ENCODE measurements at regions not wholly inside any gene's neighbourhood (a gene's known extent, or its start where the extent isn't known, plus 50 kb on each side); places are given as distances from the start of the nearest gene placed in this dataset.

DNA sequence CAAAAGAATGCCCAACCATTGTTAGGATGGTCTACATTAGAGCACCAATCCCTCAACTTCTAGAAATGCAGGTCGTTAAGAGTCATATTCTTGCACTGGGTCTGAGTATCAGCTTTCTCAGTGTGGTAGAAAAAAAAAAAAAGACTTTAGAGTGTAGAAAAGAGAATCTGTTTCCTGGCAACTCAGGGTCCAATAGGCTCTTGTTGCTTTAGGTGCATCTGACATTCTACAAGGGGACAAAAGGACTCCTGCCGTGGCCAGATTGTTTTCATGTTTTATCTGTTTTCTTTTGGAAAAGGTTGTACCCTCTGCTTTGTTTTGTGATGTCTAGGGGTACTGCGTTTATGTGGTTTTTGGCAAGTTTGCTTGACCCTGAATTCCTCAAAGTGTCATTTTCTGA is 105.4 kb upstream of the KCNK2 start:
- TF ChIP-seq, protein P1, sequence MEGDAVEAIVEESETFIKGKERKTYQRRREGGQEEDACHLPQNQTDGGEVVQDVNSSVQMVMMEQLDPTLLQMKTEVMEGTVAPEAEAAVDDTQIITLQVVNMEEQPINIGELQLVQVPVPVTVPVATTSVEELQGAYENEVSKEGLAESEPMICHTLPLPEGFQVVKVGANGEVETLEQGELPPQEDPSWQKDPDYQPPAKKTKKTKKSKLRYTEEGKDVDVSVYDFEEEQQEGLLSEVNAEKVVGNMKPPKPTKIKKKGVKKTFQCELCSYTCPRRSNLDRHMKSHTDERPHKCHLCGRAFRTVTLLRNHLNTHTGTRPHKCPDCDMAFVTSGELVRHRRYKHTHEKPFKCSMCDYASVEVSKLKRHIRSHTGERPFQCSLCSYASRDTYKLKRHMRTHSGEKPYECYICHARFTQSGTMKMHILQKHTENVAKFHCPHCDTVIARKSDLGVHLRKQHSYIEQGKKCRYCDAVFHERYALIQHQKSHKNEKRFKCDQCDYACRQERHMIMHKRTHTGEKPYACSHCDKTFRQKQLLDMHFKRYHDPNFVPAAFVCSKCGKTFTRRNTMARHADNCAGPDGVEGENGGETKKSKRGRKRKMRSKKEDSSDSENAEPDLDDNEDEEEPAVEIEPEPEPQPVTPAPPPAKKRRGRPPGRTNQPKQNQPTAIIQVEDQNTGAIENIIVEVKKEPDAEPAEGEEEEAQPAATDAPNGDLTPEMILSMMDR (IDR thresholded peaks at IDR 0.05) = no peak
- no peak for TF ChIP-seq POLR2A (IDR thresholded peaks at IDR 0.05)

Data from heart left ventricle (tissue), 13 donors.